ENCODE measurements at regions not wholly inside any gene's neighbourhood (a gene's known extent, or its start where the extent isn't known, plus 50 kb on each side); places are given as distances from the start of the nearest gene placed in this dataset.

- TF ChIP-seq CTCF (IDR thresholded peaks at IDR 0.05), result no peak
- no peak for TF ChIP-seq POLR2AphosphoS5 (IDR thresholded peaks at IDR 0.05)
- no peak for TF ChIP-seq POLR2A (IDR thresholded peaks at IDR 0.05)
These were observed 246.7 kb upstream of the AZI2 start for GRCh38 chr3:28595372-28595771.

Data from transverse colon (tissue), 4 donors.